ENCODE measurements at regions not wholly inside any gene's neighbourhood (a gene's known extent, or its start where the extent isn't known, plus 50 kb on each side); places are given as distances from the start of the nearest gene placed in this dataset.

GRCh38 chr10:120392245-120392644, 64.8 kb upstream of the PLPP4 start:
- DNase-seq (ENCODE audit: low read depth): no peak
- H3K4me3 ChIP-seq (ENCODE audit: low read depth, low read length): no peak overlapping the region

DNA sequence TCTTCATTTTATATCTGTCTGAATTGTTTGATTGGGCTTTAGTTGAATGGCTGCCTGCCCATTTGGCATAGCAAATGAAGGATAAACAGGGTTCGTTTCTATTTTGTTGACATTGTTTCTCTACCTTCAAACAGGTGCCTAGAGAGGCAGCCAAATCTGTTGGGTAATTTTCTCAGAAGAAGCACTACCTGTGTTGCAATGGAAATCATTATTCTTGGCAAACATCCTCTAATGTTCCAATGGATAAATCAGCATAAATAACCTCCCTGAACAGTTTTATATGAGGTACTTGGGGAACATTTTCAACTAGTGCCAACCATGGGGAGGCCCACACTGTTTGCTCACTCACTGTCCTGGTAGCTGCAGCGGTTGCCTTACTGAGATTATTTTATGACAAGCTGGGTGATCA, 64.4 kb upstream of the PLPP4 start:
- H3K4me3 ChIP-seq (ENCODE audit: low read depth, low read length): no peak overlapping the region
- no peak for DNase-seq (ENCODE audit: low read depth)

DNA sequence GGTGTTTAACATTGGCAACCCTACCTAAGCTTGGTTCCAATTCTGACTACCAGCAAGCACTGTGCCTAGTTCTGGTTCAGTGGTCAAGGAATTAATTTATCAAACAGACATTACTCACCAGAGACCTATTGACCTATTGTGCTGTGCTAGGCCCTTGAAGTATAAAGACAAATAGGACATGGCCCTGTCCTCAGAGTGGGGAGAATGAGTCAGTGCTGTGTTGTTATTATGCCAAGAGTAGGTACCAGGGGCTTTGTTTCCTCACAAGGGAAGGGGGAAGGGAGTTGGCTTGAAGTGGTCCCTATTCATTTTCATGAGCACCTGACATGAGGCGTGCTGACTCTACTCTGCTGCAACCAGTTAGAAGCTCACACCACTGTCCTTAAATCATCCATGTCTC, 62.6 kb upstream of the PLPP4 start:
- H3K4me3 ChIP-seq (ENCODE audit: low read depth, low read length): no peak overlapping the region
- no peak for DNase-seq (ENCODE audit: low read depth)

GRCh38 chr10:120396228-120396627, 60.8 kb upstream of the PLPP4 start:
- H3K4me3 ChIP-seq (ENCODE audit: low read depth, low read length): no peak overlapping the region
- DNase-seq (ENCODE audit: low read depth): no peak

- DNase-seq (ENCODE audit: low read depth): no peak
- no peak overlapping the region for H3K4me3 ChIP-seq (ENCODE audit: low read depth, low read length)
Measured at GRCh38 chr10:120398180-120398579, 58.8 kb upstream of the PLPP4 start.

- no peak for DNase-seq (ENCODE audit: low read depth)
- H3K4me3 ChIP-seq (ENCODE audit: low read depth, low read length): no peak overlapping the region
Measured at GRCh38 chr10:120400601-120401000, 56.4 kb upstream of the PLPP4 start.

- DNase-seq (ENCODE audit: low read depth): no peak
- H3K4me3 ChIP-seq (ENCODE audit: low read depth, low read length): no peak overlapping the region
Measured at GRCh38 chr10:120402147-120402766, 54.8 kb upstream of the PLPP4 start.

DNA sequence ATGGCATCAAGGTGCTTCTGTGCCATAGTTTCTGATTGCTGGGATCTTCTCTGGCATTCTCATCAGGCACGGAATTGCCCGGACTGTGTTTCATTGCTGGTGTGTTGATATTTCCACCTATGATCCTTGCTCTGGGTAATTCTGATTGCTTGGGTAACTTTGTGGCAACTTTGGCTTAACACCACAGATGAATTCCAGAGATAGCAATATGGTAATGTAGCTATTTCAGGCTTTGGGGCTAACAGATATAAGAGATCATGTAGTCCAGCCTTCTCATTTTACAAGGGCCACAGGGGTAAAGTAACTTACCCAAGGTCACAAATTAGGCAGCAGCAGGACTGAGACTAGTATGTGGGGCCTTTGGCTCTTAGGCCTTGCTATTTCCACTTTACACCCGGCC, 53.9 kb upstream of the PLPP4 start:
- no peak for DNase-seq (ENCODE audit: low read depth)
- no peak overlapping the region for H3K4me3 ChIP-seq (ENCODE audit: low read depth, low read length)

DNA sequence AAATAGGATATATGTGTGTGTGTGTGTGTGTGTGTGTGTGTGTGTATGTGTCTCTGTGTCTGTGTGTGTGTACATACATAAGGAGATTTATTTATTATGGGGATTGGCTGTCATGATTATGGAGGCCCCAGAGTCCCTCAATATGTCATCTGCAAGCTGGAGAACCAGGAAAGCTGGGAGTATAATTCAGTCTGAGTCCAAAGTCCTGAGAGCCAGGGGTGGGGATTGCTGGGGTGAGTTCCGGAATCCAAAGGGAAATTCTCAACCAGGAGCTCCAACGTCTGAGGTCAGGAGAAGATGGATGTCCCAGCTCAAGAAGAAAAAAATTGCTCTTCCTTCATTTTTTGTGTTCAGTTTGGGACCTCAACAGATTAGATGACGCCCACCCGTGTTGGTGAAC, 50.7 kb upstream of the PLPP4 start:
- no peak overlapping the region for H3K4me3 ChIP-seq (ENCODE audit: low read depth, low read length)
- no peak for DNase-seq (ENCODE audit: low read depth)
